Mesothelial cell of epicardium (in vitro differentiated cells): ENCODE measurements at regions not wholly inside any gene's neighbourhood (a gene's known extent, or its start where the extent isn't known, plus 50 kb on each side); places are given as distances from the start of the nearest gene placed in this dataset.

ENCODE experiments used
- DNase-seq, 2 experiments: peaks; one replicate each; pipeline ENCODE4 v3.0.0; 2021; ENCODE audit warnings: low spot score in 2 of 2; ENCODE audit not compliant: unreplicated experiment in 2 of 2
- H3K27ac Mint-ChIP-seq: 2 replicates; pipeline ENCODE4 v1.8.0; 2021; ENCODE audit warnings: mixed read lengths
- H3K27me3 Mint-ChIP-seq: 2 replicates; pipeline ENCODE4 v1.8.0; 2021; ENCODE audit warnings: low read depth, mixed read lengths
- H3K36me3 Mint-ChIP-seq: 2 replicates; pipeline ENCODE4 v1.8.0; 2021; ENCODE audit warnings: mixed read lengths
- H3K4me1 Mint-ChIP-seq: 2 replicates; pipeline ENCODE4 v1.8.0; 2021; ENCODE audit warnings: mixed read lengths
- H3K4me3 Mint-ChIP-seq: 2 replicates; pipeline ENCODE4 v1.8.0; 2021; ENCODE audit warnings: mild to moderate bottlenecking, moderate library complexity, mixed read lengths
- H3K9me3 Mint-ChIP-seq: 2 replicates; pipeline ENCODE4 v1.8.0; 2021; ENCODE audit warnings: mixed read lengths
- CTCF ChIP-seq: fragments of 200-600 bp; sonication (generic); IDR thresholded peaks from one replicate; pipeline ENCODE4 v1.5.0; 2021; ENCODE audit warnings: antibody characterized with exemption; ENCODE audit not compliant: unreplicated experiment

GRCh38 chr2:196442211-196442610, 197.3 kb upstream of the CCDC150 start:
- Mint-ChIP-seq H3K4me1 (peaks cover 4% of the 10 kb centered on the region), H3K27ac (no peak overlapping the region), H3K36me3 (no peaks in the 10 kb centered on the region), H3K9me3 (peaks cover 6% of the 10 kb centered on the region), H3K27me3 (no peaks in the 10 kb centered on the region), H3K4me3 (no peak overlapping the region)
- DNase-seq, result no peak
- TF ChIP-seq CTCF, result no peak

- no peak for DNase-seq
- no peaks in the 10 kb centered on the region for H3K36me3 Mint-ChIP-seq
- no peak for TF ChIP-seq CTCF
- no peak overlapping the region for H3K27ac Mint-ChIP-seq
- H3K9me3 Mint-ChIP-seq, result peaks cover 6% of the 10 kb centered on the region
- H3K27me3 Mint-ChIP-seq, result no peaks in the 10 kb centered on the region
- no peak overlapping the region for H3K4me3 Mint-ChIP-seq
- H3K4me1 Mint-ChIP-seq, result peaks cover 3% of the 10 kb centered on the region
These were observed 195.1 kb upstream of the CCDC150 start for GRCh38 chr2:196444442-196444841.

- Mint-ChIP-seq H3K4me3 (no peak overlapping the region), H3K27me3 (no peaks in the 10 kb centered on the region), H3K4me1 (no peaks in the 10 kb centered on the region), H3K36me3 (no peaks in the 10 kb centered on the region), H3K27ac (no peak overlapping the region), H3K9me3 (peaks cover 6% of the 10 kb centered on the region)
- TF ChIP-seq CTCF, result no peak
- no peak for DNase-seq
These were observed 193.5 kb upstream of the CCDC150 start for GRCh38 chr2:196445991-196446390.

GRCh38 chr2:196448407-196449079, 191.0 kb upstream of the CCDC150 start:
- Mint-ChIP-seq H3K27ac (no peak overlapping the region), H3K9me3 (peaks cover 6% of the 10 kb centered on the region), H3K27me3 (no peaks in the 10 kb centered on the region), H3K36me3 (no peaks in the 10 kb centered on the region), H3K4me3 (no peak overlapping the region), H3K4me1 (no peaks in the 10 kb centered on the region)
- DNase-seq, result no peak
- no peak for TF ChIP-seq CTCF

GRCh38 chr2:196449083-196449482, 190.4 kb upstream of the CCDC150 start:
- Mint-ChIP-seq H3K4me1 (peaks cover 2% of the 10 kb centered on the region), H3K36me3 (peaks cover 2% of the 10 kb centered on the region), H3K9me3 (peaks cover 6% of the 10 kb centered on the region), H3K4me3 (no peak overlapping the region), H3K27me3 (no peaks in the 10 kb centered on the region), H3K27ac (no peak overlapping the region)
- DNase-seq, result no peak
- TF ChIP-seq CTCF, result no peak

- Mint-ChIP-seq H3K27ac (no peak overlapping the region), H3K27me3 (no peaks in the 10 kb centered on the region), H3K9me3 (no peaks in the 10 kb centered on the region), H3K36me3 (peaks cover 2% of the 10 kb centered on the region), H3K4me1 (peaks cover 5% of the 10 kb centered on the region), H3K4me3 (no peak overlapping the region)
- TF ChIP-seq CTCF, result no peak
- no peak for DNase-seq
These were observed 186.8 kb upstream of the CCDC150 start for GRCh38 chr2:196452758-196453157.
